HEK293 (cell line): ENCODE measurements at regions not wholly inside any gene's neighbourhood (a gene's known extent, or its start where the extent isn't known, plus 50 kb on each side); places are given as distances from the start of the nearest gene placed in this dataset.

Experiments used
- CTCF ChIA-PET: fragments of 350-600 bp; formaldehyde crosslinking; extraction: SDS; loops from one replicate; lab custom pipeline; 2021; ENCODE audit warnings: antibody characterized with exemption; lab: Yijun Ruan, JAX
- POLR2A ChIA-PET: fragments of 300-600 bp; formaldehyde crosslinking; extraction: SDS; loops from one replicate; lab custom pipeline; 2020; ENCODE audit warnings: antibody characterized with exemption, inconsistent platforms; lab: Yijun Ruan, JAX
- H3K27ac ChIP-seq: fragments of 200-500 bp; sonication (Bioruptor generic); 2 replicates; pipeline ENCODE4 v1.5.1; 2014; ENCODE audit warnings: low read depth, low read length, control low read depth, inconsistent platforms; ENCODE audit errors: extremely low read depth
- H3K36me3 ChIP-seq, 2 experiments: fragments of 200-500 bp in 1 of 2; sonication (Bioruptor generic) in 1 of 2; 1 replicate in 1 of 2; 2 replicates in 1 of 2; pipeline ENCODE4 v1.5.1; 2014 to 2017; ENCODE audit warnings: inconsistent platforms in 2 of 2, low read length in 2 of 2; ENCODE audit not compliant: control insufficient read depth in 2 of 2, insufficient read depth in 1 of 2
- H3K4me1 ChIP-seq: fragments of 200-500 bp; sonication (Bioruptor generic); 2 replicates; pipeline ENCODE4 v1.5.1; 2014; ENCODE audit warnings: mild to moderate bottlenecking, low read length, inconsistent platforms; ENCODE audit not compliant: control insufficient read depth, insufficient read depth
- H3K4me3 ChIP-seq: 2 replicates; pipeline ENCODE4 v1.5.1; 2011; ENCODE audit warnings: low read depth, mild to moderate bottlenecking, control low read depth, low read length, moderate library complexity
- H3K9me3 ChIP-seq: fragments of 200-500 bp; sonication (Bioruptor generic); 2 replicates; pipeline ENCODE4 v1.5.1; 2014; ENCODE audit warnings: low read depth, low read length, inconsistent platforms; ENCODE audit not compliant: control insufficient read depth, insufficient read depth
- FEZF1 ChIP-seq: fragments of 450-650 bp; formaldehyde crosslinking; IDR thresholded peaks from 2 replicates; pipeline ENCODE4 v1.5.1; 2016; ENCODE audit warnings: missing biosample characterization, missing genetic modification characterization
- KLF1 ChIP-seq: fragments of 450-650 bp; formaldehyde crosslinking; IDR thresholded peaks from 2 replicates; pipeline ENCODE4 v1.5.1; 2016; ENCODE audit warnings: missing biosample characterization, missing genetic modification characterization
- PRDM10 ChIP-seq: fragments of 450-650 bp; formaldehyde crosslinking; IDR thresholded peaks from 2 replicates; pipeline ENCODE4 v1.5.1; 2016; ENCODE audit warnings: missing biosample characterization, missing genetic modification characterization
- SP7 ChIP-seq: fragments of 450-650 bp; formaldehyde crosslinking; IDR thresholded peaks from 2 replicates; pipeline ENCODE4 v1.5.1; 2016; ENCODE audit warnings: missing biosample characterization, missing genetic modification characterization
- ZBTB21 ChIP-seq: fragments of 450-650 bp; formaldehyde crosslinking; IDR thresholded peaks from 2 replicates; pipeline ENCODE4 v1.5.1; 2017; ENCODE audit warnings: missing biosample characterization, missing genetic modification characterization
- ZFP37 ChIP-seq: fragments of 450-650 bp; formaldehyde crosslinking; IDR thresholded peaks from 2 replicates; pipeline ENCODE4 v1.5.1; 2016; ENCODE audit warnings: missing biosample characterization, missing genetic modification characterization
- ZIC2 ChIP-seq: fragments of 450-650 bp; formaldehyde crosslinking; IDR thresholded peaks from 2 replicates; pipeline ENCODE4 v1.5.1; 2016; ENCODE audit warnings: missing biosample characterization, missing genetic modification characterization
- ZNF146 ChIP-seq: fragments of 450-650 bp; formaldehyde crosslinking; IDR thresholded peaks from 2 replicates; pipeline ENCODE4 v1.5.1; 2016; ENCODE audit warnings: missing biosample characterization, missing genetic modification characterization
- ZNF157 ChIP-seq: fragments of 450-650 bp; formaldehyde crosslinking; IDR thresholded peaks from 2 replicates; pipeline ENCODE4 v1.5.1; 2016; ENCODE audit warnings: missing biosample characterization, missing genetic modification characterization
- ZNF169 ChIP-seq: fragments of 450-650 bp; formaldehyde crosslinking; IDR thresholded peaks from 2 replicates; pipeline ENCODE4 v1.5.1; 2016; ENCODE audit warnings: missing biosample characterization, missing genetic modification characterization
- ZNF2 ChIP-seq: fragments of 450-650 bp; formaldehyde crosslinking; IDR thresholded peaks from 2 replicates; pipeline ENCODE4 v1.5.1; 2016; ENCODE audit warnings: missing biosample characterization, missing genetic modification characterization
- ZNF202 ChIP-seq: fragments of 450-650 bp; formaldehyde crosslinking; IDR thresholded peaks from 2 replicates; pipeline ENCODE4 v1.5.1; 2016; ENCODE audit warnings: missing biosample characterization, missing genetic modification characterization, borderline replicate concordance
- ZNF266 ChIP-seq: fragments of 450-650 bp; formaldehyde crosslinking; IDR thresholded peaks from 2 replicates; pipeline ENCODE4 v1.5.1; 2016; ENCODE audit warnings: missing biosample characterization, missing genetic modification characterization, low read depth
- ZNF280C ChIP-seq: fragments of 450-650 bp; formaldehyde crosslinking; IDR thresholded peaks from 2 replicates; pipeline ENCODE4 v1.5.1; 2016; ENCODE audit warnings: missing biosample characterization, missing genetic modification characterization
- ZNF292 ChIP-seq: fragments of 450-650 bp; formaldehyde crosslinking; IDR thresholded peaks from 2 replicates; pipeline ENCODE4 v1.5.1; 2016; ENCODE audit warnings: low read depth, missing biosample characterization, missing genetic modification characterization, borderline replicate concordance
- ZNF324 ChIP-seq: fragments of 450-650 bp; formaldehyde crosslinking; IDR thresholded peaks from 2 replicates; pipeline ENCODE4 v1.5.1; 2016; ENCODE audit warnings: missing biosample characterization, missing genetic modification characterization
- ZNF426 ChIP-seq: fragments of 450-650 bp; formaldehyde crosslinking; IDR thresholded peaks from 2 replicates; pipeline ENCODE4 v1.5.1; 2017; ENCODE audit warnings: missing biosample characterization, missing genetic modification characterization, mild to moderate bottlenecking, inconsistent platforms, moderate library complexity
- ZNF639 ChIP-seq: fragments of 450-650 bp; formaldehyde crosslinking; IDR thresholded peaks from 2 replicates; pipeline ENCODE4 v1.5.1; 2016; ENCODE audit warnings: missing biosample characterization, missing genetic modification characterization
- ZNF645 ChIP-seq: fragments of 450-650 bp; formaldehyde crosslinking; IDR thresholded peaks from 2 replicates; pipeline ENCODE4; 2016; ENCODE audit warnings: missing biosample characterization, missing genetic modification characterization
- ZNF658 ChIP-seq: fragments of 450-650 bp; formaldehyde crosslinking; IDR thresholded peaks from 2 replicates; pipeline ENCODE4; 2016; ENCODE audit warnings: missing biosample characterization, missing genetic modification characterization
- ZNF670 ChIP-seq: fragments of 450-650 bp; formaldehyde crosslinking; IDR thresholded peaks from 2 replicates; pipeline ENCODE4 v1.5.1; 2016; ENCODE audit warnings: missing biosample characterization, missing genetic modification characterization, low read depth
- ZNF785 ChIP-seq: fragments of 450-650 bp; formaldehyde crosslinking; IDR thresholded peaks from 2 replicates; pipeline ENCODE4 v1.5.1; 2016; ENCODE audit warnings: missing biosample characterization, missing genetic modification characterization
- ZNF792 ChIP-seq: fragments of 450-650 bp; formaldehyde crosslinking; IDR thresholded peaks from 2 replicates; pipeline ENCODE4 v1.5.1; 2016; ENCODE audit warnings: missing biosample characterization, missing genetic modification characterization

GRCh38 chr14:58822856-58823255 is 185.1 kb downstream of the DACT1 start:
- ChIA-PET POLR2A (no interaction called here), CTCF (interaction anchor here (0.6 to 1.2 kb wide), 4 partner anchors 10 to 544 kb away, joined by 3 to 5 read pairs (median 4); no protein-coding TSS in a partner anchor)
- Histone ChIP-seq H3K9me3 (no peaks in the 10 kb centered on the region), H3K4me1 (peaks cover 2% of the 10 kb centered on the region; the same call in 1 of the 2 replicates), H3K4me3 (no peak overlapping the region), H3K27ac (no peak overlapping the region), H3K36me3 (no peaks in the 10 kb centered on the region)
- TF ChIP-seq ZNF785 (tag by site-specific recombination) (no peak), FEZF1 (no peak), ZNF292 (tag by site-specific recombination) (no peak), PRDM10 (tag by site-specific recombination) (no peak), ZFP37 (tag by site-specific recombination) (no peak), ZNF169 (tag by site-specific recombination) (no peak), ZNF658 (tag by site-specific recombination) (no peak), ZNF266 (tag by site-specific recombination) (no peak), ZNF670 (tag by site-specific recombination) (no peak), ZNF645 (tag by site-specific recombination) (no peak), ZNF639 (tag by site-specific recombination) (no peak)

GRCh38 chr14:58823312-58823711 is 185.6 kb downstream of the DACT1 start:
- peaks cover 2% of the 10 kb centered on the region; the same call in 1 of the 2 replicates for H3K4me1 ChIP-seq
- POLR2A ChIA-PET: no interaction called here

GRCh38 chr14:58824106-58824505 is 186.3 kb downstream of the DACT1 start:
- H3K36me3 ChIP-seq: no peaks in the 10 kb centered on the region
- ChIA-PET POLR2A (no interaction called here), CTCF (interaction anchor here (0.7 kb wide), 1 partner anchor 231 kb away, joined by 3 read pairs; no protein-coding TSS in a partner anchor)
- H3K9me3 ChIP-seq: no peaks in the 10 kb centered on the region
- H3K4me3 ChIP-seq: no peak overlapping the region
- no peak overlapping the region for H3K27ac ChIP-seq
- no peak for TF ChIP-seq KLF1
- TF ChIP-seq ZNF792 (tag by site-specific recombination): no peak
- TF ChIP-seq FEZF1: no peak
- no peak for TF ChIP-seq ZNF426 (tag by site-specific recombination)
- TF ChIP-seq ZNF157 (tag by site-specific recombination): no peak
- no peak for TF ChIP-seq ZNF670 (tag by site-specific recombination)
- no peak for TF ChIP-seq ZNF202
- TF ChIP-seq ZNF146 (tag by site-specific recombination): no peak
- TF ChIP-seq ZIC2: no peak
- no peak for TF ChIP-seq ZNF280C (tag by site-specific recombination)
- TF ChIP-seq ZNF2 (tag by site-specific recombination): no peak
- no peak for TF ChIP-seq ZBTB21 (tag by site-specific recombination)
- no peak for TF ChIP-seq SP7 (tag by site-specific recombination)
- peaks cover 3% of the 10 kb centered on the region; the same call in 1 of the 2 replicates for H3K4me1 ChIP-seq

More at GRCh38 chr14:58823312-58823711, 185.6 kb downstream of the DACT1 start:
- Histone ChIP-seq H3K36me3 (no peaks in the 10 kb centered on the region), H3K27ac (no peak overlapping the region), H3K4me3 (no peak overlapping the region), H3K9me3 (no peaks in the 10 kb centered on the region)
- TF ChIP-seq ZNF266 (tag by site-specific recombination) (no peak), ZNF324 (tag by site-specific recombination) (no peak)
- CTCF ChIA-PET: interaction anchor here (0.7 to 1.2 kb wide), 2 partner anchors 50 to 198 kb away, joined by 3 to 5 read pairs; no protein-coding TSS in a partner anchor
